ENCODE measurements at regions not wholly inside any gene's neighbourhood (a gene's known extent, or its start where the extent isn't known, plus 50 kb on each side); places are given as distances from the start of the nearest gene placed in this dataset.

- no peak for DNase-seq
Measured at GRCh38 chrX:49773993-49774392, 55.1 kb upstream of the PAGE4 start.

DNA sequence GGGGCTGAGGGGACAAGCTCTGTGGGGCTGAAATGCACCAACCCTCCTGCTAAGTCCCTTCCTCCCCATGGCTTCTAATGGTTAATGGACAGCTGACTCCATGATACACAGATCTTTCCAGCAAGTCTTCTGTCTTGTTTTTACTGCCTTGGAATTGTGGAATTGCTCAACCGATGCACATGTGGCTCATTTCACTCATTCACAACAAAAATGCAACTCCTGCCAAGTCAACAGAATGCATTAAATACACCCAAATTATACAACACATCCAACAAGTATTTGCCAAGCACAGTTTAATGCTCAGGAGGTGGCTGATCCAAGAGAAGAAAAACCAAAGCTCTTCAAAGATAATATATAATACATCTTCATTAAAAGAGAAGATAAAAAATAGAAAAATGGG lies 61.9 kb upstream of the PAGE4 start:
- no peak for DNase-seq

DNA sequence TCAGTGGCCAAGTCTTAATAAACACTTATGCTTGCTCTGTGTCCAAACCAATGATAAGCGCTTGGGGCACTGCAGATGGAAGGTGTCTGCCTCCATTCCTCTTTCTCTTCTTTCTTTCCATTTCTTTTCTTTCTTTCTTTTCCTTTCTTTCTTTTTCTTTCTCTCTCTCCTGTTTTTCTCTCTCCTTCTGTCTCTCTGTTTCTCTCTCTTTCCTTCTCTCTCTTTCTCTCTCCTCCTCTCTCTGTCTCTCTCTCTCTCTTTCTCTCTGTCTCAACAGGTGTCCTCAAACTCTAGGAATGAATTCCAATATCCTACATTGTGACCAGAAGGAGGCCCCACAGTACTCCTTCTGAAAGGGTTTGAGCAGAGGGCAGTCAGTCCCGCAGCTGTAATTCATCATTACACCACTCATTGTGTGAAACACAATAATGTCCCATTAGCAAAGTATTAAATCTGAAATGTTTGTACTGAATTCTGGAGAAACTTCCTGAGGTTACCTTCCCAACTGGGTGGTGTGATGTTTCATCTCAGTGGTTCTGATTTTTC lies 66.5 kb upstream of the PAGE1 start:
- no peak for DNase-seq

GRCh38 chrX:49761481-49761880 lies 65.7 kb upstream of the PAGE1 start:
- DNase-seq: peak in 3 of 4 experiments; percentile 10 to 43 (median 14)

- DNase-seq: no peak
Measured at GRCh38 chrX:49760290-49760890, 64.6 kb upstream of the PAGE1 start.

DNA sequence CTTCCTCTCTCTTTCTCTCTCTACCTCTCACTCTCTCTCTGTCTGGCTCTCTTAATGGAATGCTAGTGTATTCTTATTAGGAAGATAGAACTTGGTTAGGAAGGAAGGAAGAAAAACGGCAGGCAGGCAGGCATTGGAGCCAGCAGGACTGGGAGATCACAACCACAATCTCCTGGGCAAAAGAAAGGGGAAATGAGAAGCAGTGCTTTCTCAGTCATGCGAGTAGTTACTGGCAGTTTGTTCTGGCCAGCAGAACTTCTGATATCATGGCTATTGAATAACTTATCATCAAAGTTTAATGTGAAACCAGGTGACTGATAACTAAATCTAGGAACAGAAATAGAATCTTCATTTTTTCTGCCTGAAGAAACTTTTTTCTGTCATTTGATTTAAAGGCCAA lies 60.9 kb upstream of the PAGE1 start:
- peak in 3 of 4 experiments; percentile 4 to 28 (median 5) for DNase-seq

GRCh38 chrX:49754233-49754857 lies 58.6 kb upstream of the PAGE1 start:
- DNase-seq: peak; percentile 41 to 72 (median 60)

DNA sequence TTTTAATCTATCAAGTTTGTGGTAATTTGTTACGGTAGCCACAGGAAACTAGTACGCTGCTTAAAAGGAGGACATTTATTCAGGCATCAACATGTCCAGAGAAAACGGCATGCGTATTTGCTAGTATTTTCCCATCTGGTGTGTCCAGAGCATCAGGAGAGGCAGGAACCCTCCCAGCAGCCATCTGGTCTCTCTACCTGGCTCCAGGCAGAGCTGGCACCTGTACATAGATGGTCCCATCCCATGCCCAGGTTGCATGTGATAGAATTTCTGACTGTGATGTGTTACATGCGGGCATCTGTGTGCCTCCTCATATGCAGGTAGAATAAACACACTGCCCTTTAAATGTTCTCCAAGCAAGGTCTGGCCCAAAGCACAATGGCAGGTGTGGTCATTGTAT lies 57.9 kb upstream of the PAGE1 start:
- no peak for DNase-seq

DNA sequence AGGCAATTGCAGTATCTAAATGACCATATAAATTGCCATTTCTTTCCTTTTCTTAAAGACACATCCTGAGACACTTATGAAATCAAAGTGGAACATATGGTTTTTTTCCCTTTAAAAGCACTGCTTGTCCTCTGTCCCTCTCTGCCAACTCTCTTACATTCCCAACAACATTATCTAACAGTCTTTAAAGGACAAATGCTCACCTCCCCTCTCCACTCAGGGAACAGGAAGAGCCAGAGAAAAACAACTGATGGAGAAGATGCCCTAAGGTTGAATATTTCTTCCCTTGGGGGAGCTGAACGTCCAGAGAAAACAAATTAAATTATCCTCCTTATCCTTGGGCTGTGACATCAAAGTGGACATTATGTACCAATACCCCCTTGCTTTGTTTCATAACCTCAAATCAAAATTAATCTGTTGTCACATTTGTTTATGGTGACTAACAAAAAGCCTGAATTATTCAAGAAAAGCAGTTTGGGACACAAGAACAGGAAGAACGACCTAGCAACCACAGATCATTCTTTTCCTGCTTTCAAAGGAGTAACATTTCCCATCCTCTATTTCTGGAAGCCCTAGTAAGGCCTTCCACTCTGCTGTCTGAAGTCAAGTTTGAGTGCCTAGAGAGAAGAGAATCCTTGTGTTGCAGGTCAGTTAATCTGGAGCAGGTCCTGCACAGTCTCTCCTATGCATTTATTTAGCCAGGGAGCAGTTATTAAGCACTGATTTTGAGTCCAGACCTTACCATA lies 52.6 kb upstream of the PAGE1 start:
- DNase-seq: peak in 2 of 4 experiments; percentile 10 to 22

DNA sequence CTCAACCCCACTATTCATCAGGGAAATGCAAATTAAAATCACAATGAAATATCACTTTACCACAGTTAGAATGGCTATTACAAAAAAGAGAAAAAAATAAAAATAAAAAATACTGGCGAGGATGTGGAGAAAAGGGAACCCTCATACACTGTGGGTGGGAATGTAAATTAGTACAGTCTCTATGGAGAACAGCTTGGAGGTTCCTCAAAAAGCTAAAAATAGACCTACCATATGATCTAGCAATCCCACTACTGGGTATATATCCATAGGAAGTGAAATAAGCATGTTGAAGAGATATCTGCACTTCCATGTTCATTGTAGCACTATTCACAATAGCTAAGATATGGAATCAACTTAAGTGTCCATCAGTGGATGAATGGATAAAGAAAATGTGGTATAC lies 50.5 kb upstream of the PAGE1 start:
- DNase-seq: peak in 3 of 4 experiments; percentile 3 to 66 (median 63)
